ENCODE measurements at regions not wholly inside any gene's neighbourhood (a gene's known extent, or its start where the extent isn't known, plus 50 kb on each side); places are given as distances from the start of the nearest gene placed in this dataset.

DNA sequence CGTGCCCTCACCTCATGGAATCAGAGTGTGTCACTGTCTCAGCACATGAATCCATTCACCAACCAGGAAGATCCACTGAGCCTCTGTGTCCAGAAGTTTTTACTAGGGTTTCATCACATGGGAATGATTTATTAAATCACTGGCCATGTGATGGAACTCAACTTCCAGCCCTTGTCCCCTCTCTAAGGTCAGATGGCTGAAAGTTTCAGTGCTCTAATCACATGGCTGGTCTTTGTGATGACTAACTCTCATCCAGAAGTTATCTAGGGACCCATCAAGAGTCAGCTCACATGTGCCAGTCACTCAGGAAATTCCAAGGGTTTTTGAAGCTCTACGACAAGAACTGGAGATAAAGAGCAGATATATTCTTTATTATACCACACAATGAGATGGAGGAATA is 140.5 kb upstream of the GYPC start:
- TF ChIP-seq, protein P1, sequence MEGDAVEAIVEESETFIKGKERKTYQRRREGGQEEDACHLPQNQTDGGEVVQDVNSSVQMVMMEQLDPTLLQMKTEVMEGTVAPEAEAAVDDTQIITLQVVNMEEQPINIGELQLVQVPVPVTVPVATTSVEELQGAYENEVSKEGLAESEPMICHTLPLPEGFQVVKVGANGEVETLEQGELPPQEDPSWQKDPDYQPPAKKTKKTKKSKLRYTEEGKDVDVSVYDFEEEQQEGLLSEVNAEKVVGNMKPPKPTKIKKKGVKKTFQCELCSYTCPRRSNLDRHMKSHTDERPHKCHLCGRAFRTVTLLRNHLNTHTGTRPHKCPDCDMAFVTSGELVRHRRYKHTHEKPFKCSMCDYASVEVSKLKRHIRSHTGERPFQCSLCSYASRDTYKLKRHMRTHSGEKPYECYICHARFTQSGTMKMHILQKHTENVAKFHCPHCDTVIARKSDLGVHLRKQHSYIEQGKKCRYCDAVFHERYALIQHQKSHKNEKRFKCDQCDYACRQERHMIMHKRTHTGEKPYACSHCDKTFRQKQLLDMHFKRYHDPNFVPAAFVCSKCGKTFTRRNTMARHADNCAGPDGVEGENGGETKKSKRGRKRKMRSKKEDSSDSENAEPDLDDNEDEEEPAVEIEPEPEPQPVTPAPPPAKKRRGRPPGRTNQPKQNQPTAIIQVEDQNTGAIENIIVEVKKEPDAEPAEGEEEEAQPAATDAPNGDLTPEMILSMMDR (IDR thresholded peaks at IDR 0.05; ENCODE audit: insufficient read depth, low read length), result no peak
- H3K4me3 ChIP-seq (ENCODE audit: low read depth, low read length), result no peak overlapping the region
- DNase-seq (ENCODE audit: low read depth), result no peak

DNA sequence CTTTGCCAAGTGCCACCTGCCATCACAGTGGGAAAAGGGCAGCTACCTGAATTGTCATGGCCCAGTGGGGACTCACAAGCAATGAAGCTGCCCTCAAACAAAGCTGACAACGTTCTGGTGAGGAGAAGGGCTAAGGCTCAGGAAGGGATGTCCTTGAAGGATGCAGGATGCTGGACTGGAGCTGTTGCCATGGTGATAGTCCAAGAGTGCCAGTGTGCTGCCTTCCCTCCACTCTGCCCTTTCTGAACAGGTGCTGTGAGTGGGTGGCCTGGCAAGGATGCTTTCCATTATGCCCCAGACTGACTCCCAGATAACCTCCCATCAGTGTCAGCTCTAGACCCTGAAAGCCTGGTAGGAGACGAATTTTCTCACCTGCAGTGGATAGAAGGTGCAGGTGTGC is 137.8 kb upstream of the GYPC start:
- TF ChIP-seq, protein P1 (IDR thresholded peaks at IDR 0.05; ENCODE audit: insufficient read depth, low read length), result no peak
- DNase-seq (ENCODE audit: low read depth), result no peak
- H3K4me3 ChIP-seq (ENCODE audit: low read depth, low read length), result no peak overlapping the region

DNA sequence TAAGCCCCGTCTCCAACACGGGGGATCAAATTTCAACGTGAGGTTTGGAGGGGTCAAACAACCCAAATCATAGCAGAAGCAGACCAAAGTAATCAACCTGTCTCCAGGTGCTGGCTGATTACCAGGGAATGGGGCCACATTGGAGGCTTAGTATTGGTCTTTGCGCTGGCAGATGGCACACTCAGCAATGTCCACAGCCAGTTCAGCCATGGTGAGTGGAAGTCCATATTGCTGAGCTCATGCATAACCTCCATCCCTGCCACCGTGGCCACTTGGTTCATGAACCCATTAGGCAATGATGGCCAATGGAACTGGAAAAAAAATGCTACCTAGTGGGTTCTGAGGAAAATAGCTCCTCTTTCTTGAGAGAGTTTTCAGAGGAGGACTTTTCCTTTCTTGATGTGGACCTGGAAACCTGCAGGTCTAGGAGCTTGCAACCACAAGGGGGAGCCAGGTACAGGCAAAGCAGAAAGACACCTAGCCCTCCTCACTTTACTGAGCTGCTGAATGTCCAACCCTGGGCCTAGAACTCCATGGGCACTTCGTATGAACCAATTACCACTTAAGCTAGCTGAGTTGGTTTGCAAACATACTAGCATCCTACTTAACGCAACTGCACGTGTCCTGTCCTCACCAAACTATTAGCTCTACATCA is 128.0 kb upstream of the GYPC start:
- TF ChIP-seq, protein P1 (IDR thresholded peaks at IDR 0.05; ENCODE audit: insufficient read depth, low read length), result peak; percentile 59
- no peak overlapping the region for H3K4me3 ChIP-seq (ENCODE audit: low read depth, low read length)
- DNase-seq (ENCODE audit: low read depth), result peak; percentile 55

DNA sequence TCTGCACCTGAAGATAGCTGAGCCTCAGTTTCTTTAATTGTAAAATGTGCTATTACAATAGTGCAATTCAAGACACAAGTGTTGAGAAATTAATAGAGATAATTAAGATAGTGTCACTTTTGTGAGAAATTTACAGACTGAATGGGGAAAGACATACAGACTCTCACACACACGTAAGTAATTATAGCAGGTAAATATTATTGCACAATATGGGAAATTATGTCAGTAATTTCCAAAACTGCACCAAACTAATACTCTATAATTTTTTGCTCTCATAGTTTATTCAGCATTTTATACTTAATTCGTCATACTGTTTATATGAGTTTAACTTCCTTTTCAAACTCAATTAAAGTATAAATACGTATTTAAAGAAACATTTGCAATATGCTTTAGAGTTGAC is 124.9 kb upstream of the GYPC start:
- TF ChIP-seq, protein P1 (IDR thresholded peaks at IDR 0.05; ENCODE audit: insufficient read depth, low read length), result no peak
- H3K4me3 ChIP-seq (ENCODE audit: low read depth, low read length), result no peak overlapping the region

DNA sequence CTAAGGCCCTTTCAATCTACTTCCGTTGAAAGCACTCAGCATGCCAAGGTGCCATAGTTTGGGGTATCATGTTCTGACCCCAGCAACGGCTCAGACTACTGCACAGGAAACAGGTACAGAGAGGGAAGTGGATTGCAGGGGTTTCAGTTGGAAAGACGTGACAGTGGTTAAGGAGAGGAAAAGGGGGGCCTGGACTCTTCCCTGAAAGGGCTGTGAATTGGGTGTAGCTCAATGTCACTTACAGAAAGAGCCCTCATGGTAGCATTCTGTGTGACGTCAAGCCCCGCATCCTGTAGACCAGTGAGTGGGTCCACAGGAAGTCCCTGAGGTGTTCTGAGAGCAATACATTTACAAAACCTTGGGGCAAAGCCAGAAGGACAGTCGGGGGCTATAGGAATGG is 121.5 kb upstream of the GYPC start:
- no peak overlapping the region for H3K4me3 ChIP-seq (ENCODE audit: low read depth, low read length)
- no peak for DNase-seq (ENCODE audit: low read depth)
- TF ChIP-seq, protein P1 (IDR thresholded peaks at IDR 0.05; ENCODE audit: insufficient read depth, low read length), result no peak

More for the DNA sequence above, 124.9 kb upstream of the GYPC start:
- DNase-seq (ENCODE audit: low read depth), result no peak

DNA sequence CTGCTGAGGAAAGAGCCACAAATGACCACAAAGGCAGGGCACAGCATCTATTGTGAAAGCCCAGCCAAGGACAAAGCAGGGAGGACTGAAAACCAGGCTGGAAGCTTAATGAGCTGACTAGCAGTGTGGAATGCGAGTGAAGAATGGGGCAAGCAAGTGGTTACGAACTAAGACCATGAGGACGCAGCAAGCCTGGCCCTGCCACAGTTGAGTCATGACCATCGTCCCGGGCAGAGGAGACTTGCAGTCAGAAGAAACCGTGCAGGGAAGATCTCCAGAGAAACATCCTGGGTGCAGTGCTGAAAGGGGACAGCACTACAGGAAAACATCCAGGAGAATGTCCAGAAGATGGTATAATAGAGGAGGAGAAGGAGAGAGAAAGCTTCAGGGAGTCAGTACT is 120.5 kb upstream of the GYPC start:
- no peak for DNase-seq (ENCODE audit: low read depth)
- no peak overlapping the region for H3K4me3 ChIP-seq (ENCODE audit: low read depth, low read length)
- TF ChIP-seq, protein P1 (IDR thresholded peaks at IDR 0.05; ENCODE audit: insufficient read depth, low read length), result no peak

Measured in fibroblast of the aortic adventitia (primary cell).